Testis (tissue), 2 donors: ENCODE measurements at regions not wholly inside any gene's neighbourhood (a gene's known extent, or its start where the extent isn't known, plus 50 kb on each side); places are given as distances from the start of the nearest gene placed in this dataset.

Experiments used
- POLR2A ChIP-seq: fragments of 450-650 bp; IDR thresholded peaks from one replicate; pipeline ENCODE4 v1.6.1; 2017; ENCODE audit warnings: antibody characterized with exemption, mild to moderate bottlenecking, moderate library complexity
- TF ChIP-seq, protein P1 (sequence below), 3 experiments: fragments of 450-650 bp in 2 of 3; fragments of 200-600 bp in 1 of 3; sonication (generic) in 1 of 3; IDR thresholded peaks; one replicate each; pipeline ENCODE4 v1.5.1; 2016 to 2019; ENCODE audit warnings: antibody characterized with exemption in 3 of 3, mild to moderate bottlenecking in 2 of 3, moderate library complexity in 1 of 3

DNA sequence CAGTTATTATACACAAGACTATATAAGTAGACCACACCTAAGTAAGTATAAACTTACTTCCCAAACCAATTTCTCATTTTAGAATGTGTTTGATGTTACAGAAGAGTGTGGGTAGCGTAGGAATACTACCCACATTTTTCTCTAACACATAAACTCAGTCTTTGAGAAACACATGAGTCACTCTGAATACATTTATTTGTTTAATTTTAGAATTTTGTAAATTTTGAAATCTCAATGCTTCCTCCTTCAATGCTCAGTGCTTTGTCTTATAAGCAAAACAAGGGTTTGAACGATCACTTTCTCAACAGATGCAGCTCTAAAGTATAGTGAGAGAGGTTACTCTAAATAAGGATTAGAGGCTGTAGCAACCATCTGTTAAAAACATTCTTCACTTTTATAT lies 700.8 kb downstream of the SI start:
- TF ChIP-seq, protein P1, sequence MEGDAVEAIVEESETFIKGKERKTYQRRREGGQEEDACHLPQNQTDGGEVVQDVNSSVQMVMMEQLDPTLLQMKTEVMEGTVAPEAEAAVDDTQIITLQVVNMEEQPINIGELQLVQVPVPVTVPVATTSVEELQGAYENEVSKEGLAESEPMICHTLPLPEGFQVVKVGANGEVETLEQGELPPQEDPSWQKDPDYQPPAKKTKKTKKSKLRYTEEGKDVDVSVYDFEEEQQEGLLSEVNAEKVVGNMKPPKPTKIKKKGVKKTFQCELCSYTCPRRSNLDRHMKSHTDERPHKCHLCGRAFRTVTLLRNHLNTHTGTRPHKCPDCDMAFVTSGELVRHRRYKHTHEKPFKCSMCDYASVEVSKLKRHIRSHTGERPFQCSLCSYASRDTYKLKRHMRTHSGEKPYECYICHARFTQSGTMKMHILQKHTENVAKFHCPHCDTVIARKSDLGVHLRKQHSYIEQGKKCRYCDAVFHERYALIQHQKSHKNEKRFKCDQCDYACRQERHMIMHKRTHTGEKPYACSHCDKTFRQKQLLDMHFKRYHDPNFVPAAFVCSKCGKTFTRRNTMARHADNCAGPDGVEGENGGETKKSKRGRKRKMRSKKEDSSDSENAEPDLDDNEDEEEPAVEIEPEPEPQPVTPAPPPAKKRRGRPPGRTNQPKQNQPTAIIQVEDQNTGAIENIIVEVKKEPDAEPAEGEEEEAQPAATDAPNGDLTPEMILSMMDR (IDR thresholded peaks at IDR 0.05) = no peak
- TF ChIP-seq POLR2A = no peak
